NK-92 treated with Interleukin-12 subunit alpha and Interleukin-12 subunit beta, amount 100 ng/mL, for 24 hours (cell line): ENCODE measurements at regions not wholly inside any gene's neighbourhood (a gene's known extent, or its start where the extent isn't known, plus 50 kb on each side); places are given as distances from the start of the nearest gene placed in this dataset.
"Not testable (repeated sequence)": the region's sequence is repeated elsewhere in the genome, so short reads cannot be mapped to it uniquely, and the experiment has no call there.

Source experiments
- DNase-seq: peaks from one replicate; lab custom pipeline; 2025; lab: John Stamatoyannopoulos, UW

GRCh38 chr2:12623051-12623450 is 93.7 kb upstream of the TRIB2 start:
- no peak for DNase-seq

- DNase-seq: no peak
Observed at GRCh38 chr2:12624384-12624783, 92.4 kb upstream of the TRIB2 start.

GRCh38 chr2:12624905-12625598 is 91.7 kb upstream of the TRIB2 start:
- DNase-seq: no peak

GRCh38 chr2:12628541-12628940 is 88.2 kb upstream of the TRIB2 start:
- DNase-seq: not testable (repeated sequence)

- DNase-seq: no peak
Observed at GRCh38 chr2:12636837-12637581, 79.7 kb upstream of the TRIB2 start.

- DNase-seq: no peak
Observed at GRCh38 chr2:12637754-12638153, 79.0 kb upstream of the TRIB2 start.

GRCh38 chr2:12641441-12641840 is 75.3 kb upstream of the TRIB2 start:
- DNase-seq: no peak

- DNase-seq: no peak
Observed at GRCh38 chr2:12642332-12642731, 74.4 kb upstream of the TRIB2 start.

- no peak for DNase-seq
Observed at GRCh38 chr2:12642859-12643258, 73.9 kb upstream of the TRIB2 start.

GRCh38 chr2:12649602-12650400 is 66.9 kb upstream of the TRIB2 start:
- DNase-seq: no peak

- DNase-seq: no peak
Observed at GRCh38 chr2:12651641-12652040, 65.1 kb upstream of the TRIB2 start.

- no peak for DNase-seq
Observed at GRCh38 chr2:12652723-12653122, 64.0 kb upstream of the TRIB2 start.

- DNase-seq: no peak
Observed at GRCh38 chr2:12657560-12657959, 59.2 kb upstream of the TRIB2 start.

GRCh38 chr2:12658310-12658945 is 58.3 kb upstream of the TRIB2 start:
- no peak for DNase-seq

GRCh38 chr2:12661489-12661888 is 55.2 kb upstream of the TRIB2 start:
- no peak for DNase-seq

- DNase-seq: no peak
Observed at GRCh38 chr2:12663306-12664037, 53.3 kb upstream of the TRIB2 start.

- no peak for DNase-seq
Observed at GRCh38 chr2:12665334-12665733, 51.4 kb upstream of the TRIB2 start.

- DNase-seq: no peak
Observed at GRCh38 chr2:12666445-12666844, 50.3 kb upstream of the TRIB2 start.
